ENCODE measurements at regions not wholly inside any gene's neighbourhood (a gene's known extent, or its start where the extent isn't known, plus 50 kb on each side); places are given as distances from the start of the nearest gene placed in this dataset.

- TF ChIP-seq, protein P1, sequence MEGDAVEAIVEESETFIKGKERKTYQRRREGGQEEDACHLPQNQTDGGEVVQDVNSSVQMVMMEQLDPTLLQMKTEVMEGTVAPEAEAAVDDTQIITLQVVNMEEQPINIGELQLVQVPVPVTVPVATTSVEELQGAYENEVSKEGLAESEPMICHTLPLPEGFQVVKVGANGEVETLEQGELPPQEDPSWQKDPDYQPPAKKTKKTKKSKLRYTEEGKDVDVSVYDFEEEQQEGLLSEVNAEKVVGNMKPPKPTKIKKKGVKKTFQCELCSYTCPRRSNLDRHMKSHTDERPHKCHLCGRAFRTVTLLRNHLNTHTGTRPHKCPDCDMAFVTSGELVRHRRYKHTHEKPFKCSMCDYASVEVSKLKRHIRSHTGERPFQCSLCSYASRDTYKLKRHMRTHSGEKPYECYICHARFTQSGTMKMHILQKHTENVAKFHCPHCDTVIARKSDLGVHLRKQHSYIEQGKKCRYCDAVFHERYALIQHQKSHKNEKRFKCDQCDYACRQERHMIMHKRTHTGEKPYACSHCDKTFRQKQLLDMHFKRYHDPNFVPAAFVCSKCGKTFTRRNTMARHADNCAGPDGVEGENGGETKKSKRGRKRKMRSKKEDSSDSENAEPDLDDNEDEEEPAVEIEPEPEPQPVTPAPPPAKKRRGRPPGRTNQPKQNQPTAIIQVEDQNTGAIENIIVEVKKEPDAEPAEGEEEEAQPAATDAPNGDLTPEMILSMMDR (IDR thresholded peaks at IDR 0.05 in 2 of 3, conservative IDR thresholded peaks at IDR 0.05 in 1 of 3; ENCODE audit: borderline replicate concordance in 1 of 3, insufficient read depth in 1 of 3, low read depth in 2 of 3, low read length in 2 of 3) = no peak
- no peak for TF ChIP-seq EZH2 (IDR thresholded peaks at IDR 0.05)
- TF ChIP-seq SRF (IDR thresholded peaks at IDR 0.05; ENCODE audit: low read depth) = no peak
- no peak for TF ChIP-seq YY1 (IDR thresholded peaks at IDR 0.05; ENCODE audit: extremely low read depth, insufficient replicate concordance, low read depth, low read length)
- TF ChIP-seq MAX (IDR thresholded peaks at IDR 0.05) = no peak
- TF ChIP-seq EZH2phosphoT487 (IDR thresholded peaks at IDR 0.05; ENCODE audit: borderline replicate concordance) = no peak
- no peak for TF ChIP-seq JUND (IDR thresholded peaks at IDR 0.05)
- no peak for TF ChIP-seq RAD21 (IDR thresholded peaks at IDR 0.05; ENCODE audit: low read depth)
Measured at GRCh38 chr2:210912779-210913178, 356.4 kb downstream of the CPS1 start.

Data from HCT116 (cell line).